ENCODE measurements at regions not wholly inside any gene's neighbourhood (a gene's known extent, or its start where the extent isn't known, plus 50 kb on each side); places are given as distances from the start of the nearest gene placed in this dataset.

GRCh38 chr3:18233987-18234716 is 191.0 kb downstream of the SATB1 start:
- Mint-ChIP-seq H3K27me3 (peaks cover 4% of the 10 kb centered on the region), H3K36me3 (ENCODE audit: low read depth) (no peaks in the 10 kb centered on the region), H3K9me3 (no peaks in the 10 kb centered on the region), H3K27ac (no peak overlapping the region), H3K4me3 (no peak overlapping the region), H3K4me1 (ENCODE audit: low read depth) (no peaks in the 10 kb centered on the region)
- CTCF ChIA-PET = no interaction called here
- no peak overlapping the region for H3K4me3 ChIP-seq (ENCODE audit: low read length)
- no peak for DNase-seq
- no peak overlapping the region for H3K27ac ChIP-seq (ENCODE audit: low read depth in 1 of 2, low read length in 2 of 2)
- POLR2A ChIA-PET = no interaction called here
- intact Hi-C loops (cut with DNase I, micrococcal nuclease) = no loop called here
- H3K9me3 ChIP-seq (ENCODE audit: control insufficient read depth in 1 of 2, insufficient read depth in 1 of 2, low read length in 2 of 2) = no peaks in the 10 kb centered on the region
- H3K27me3 ChIP-seq (ENCODE audit: control insufficient read depth in 1 of 2, insufficient read depth in 2 of 2, low read length in 2 of 2) = peaks cover 0 to 6% of the 10 kb centered on the region in 2 experiments
- ATAC-seq (ENCODE audit: poor library complexity) = no peak
- no peak for TF ChIP-seq CTCF (IDR thresholded peaks at IDR 0.05)
- no peaks in the 10 kb centered on the region for H3K36me3 ChIP-seq (ENCODE audit: insufficient read depth, low read length)
- no peaks in the 10 kb centered on the region for H3K4me1 ChIP-seq (ENCODE audit: insufficient read depth, low read length)

GRCh38 chr3:18232317-18232716 is 192.8 kb downstream of the SATB1 start:
- POLR2A ChIA-PET = no interaction called here
- DNase-seq = no peak
- Mint-ChIP-seq H3K9me3 (no peaks in the 10 kb centered on the region), H3K36me3 (ENCODE audit: low read depth) (no peaks in the 10 kb centered on the region), H3K4me3 (no peak overlapping the region), H3K27me3 (no peaks in the 10 kb centered on the region), H3K4me1 (ENCODE audit: low read depth) (no peaks in the 10 kb centered on the region), H3K27ac (no peak overlapping the region)
- no peak for ATAC-seq (ENCODE audit: poor library complexity)
- H3K4me1 ChIP-seq (ENCODE audit: insufficient read depth, low read length) = no peaks in the 10 kb centered on the region
- no peaks in the 10 kb centered on the region for H3K36me3 ChIP-seq (ENCODE audit: insufficient read depth, low read length)
- H3K27ac ChIP-seq (ENCODE audit: low read depth in 1 of 2, low read length in 2 of 2) = no peak overlapping the region
- CTCF ChIA-PET = no interaction called here
- intact Hi-C loops (cut with DNase I, micrococcal nuclease) = no loop called here
- H3K9me3 ChIP-seq (ENCODE audit: control insufficient read depth in 1 of 2, insufficient read depth in 1 of 2, low read length in 2 of 2) = no peaks in the 10 kb centered on the region
- H3K4me3 ChIP-seq (ENCODE audit: low read length) = no peak overlapping the region
- no peak for TF ChIP-seq CTCF (IDR thresholded peaks at IDR 0.05)
- H3K27me3 ChIP-seq (ENCODE audit: control insufficient read depth in 1 of 2, insufficient read depth in 2 of 2, low read length in 2 of 2) = peaks cover 0 to 6% of the 10 kb centered on the region in 2 experiments

GRCh38 chr3:18228060-18228459 is 197.1 kb downstream of the SATB1 start:
- intact Hi-C loops (cut with DNase I, micrococcal nuclease) = no loop called here
- ChIA-PET CTCF (no interaction called here), POLR2A (no interaction called here)
- H3K36me3 Mint-ChIP-seq (ENCODE audit: low read depth) = no peaks in the 10 kb centered on the region
- ATAC-seq (ENCODE audit: poor library complexity) (no peak), DNase-seq (no peak)
- H3K9me3 Mint-ChIP-seq = no peaks in the 10 kb centered on the region
- H3K4me3 ChIP-seq (ENCODE audit: low read length) = no peak overlapping the region
- H3K27me3 ChIP-seq (ENCODE audit: control insufficient read depth in 1 of 2, insufficient read depth in 2 of 2, low read length in 2 of 2) = peaks cover 0 to 6% of the 10 kb centered on the region in 2 experiments
- H3K4me1 Mint-ChIP-seq (ENCODE audit: low read depth) = peaks cover 12% of the 10 kb centered on the region
- no peak for TF ChIP-seq CTCF (IDR thresholded peaks at IDR 0.05)
- no peaks in the 10 kb centered on the region for H3K9me3 ChIP-seq (ENCODE audit: control insufficient read depth in 1 of 2, insufficient read depth in 1 of 2, low read length in 2 of 2)
- peaks cover 3% of the 10 kb centered on the region for H3K4me1 ChIP-seq (ENCODE audit: insufficient read depth, low read length)
- H3K27ac Mint-ChIP-seq = no peak overlapping the region
- H3K4me3 Mint-ChIP-seq = no peak overlapping the region
- no peaks in the 10 kb centered on the region for H3K27me3 Mint-ChIP-seq
- no peaks in the 10 kb centered on the region for H3K36me3 ChIP-seq (ENCODE audit: insufficient read depth, low read length)
- no peak overlapping the region for H3K27ac ChIP-seq (ENCODE audit: low read depth in 1 of 2, low read length in 2 of 2)
